GM12892 (cell line): ENCODE measurements at regions not wholly inside any gene's neighbourhood (a gene's known extent, or its start where the extent isn't known, plus 50 kb on each side); places are given as distances from the start of the nearest gene placed in this dataset.

ENCODE experiments used
- POLR2A ChIP-seq: IDR thresholded peaks from 2 replicates; pipeline ENCODE4 v1.6.1; 2011; ENCODE audit warnings: low read depth, low read length, control low read depth
- POLR2AphosphoS5 ChIP-seq: IDR thresholded peaks from 2 replicates; pipeline ENCODE4 v1.6.1; 2011; ENCODE audit warnings: low read depth, low read length, control low read depth

DNA sequence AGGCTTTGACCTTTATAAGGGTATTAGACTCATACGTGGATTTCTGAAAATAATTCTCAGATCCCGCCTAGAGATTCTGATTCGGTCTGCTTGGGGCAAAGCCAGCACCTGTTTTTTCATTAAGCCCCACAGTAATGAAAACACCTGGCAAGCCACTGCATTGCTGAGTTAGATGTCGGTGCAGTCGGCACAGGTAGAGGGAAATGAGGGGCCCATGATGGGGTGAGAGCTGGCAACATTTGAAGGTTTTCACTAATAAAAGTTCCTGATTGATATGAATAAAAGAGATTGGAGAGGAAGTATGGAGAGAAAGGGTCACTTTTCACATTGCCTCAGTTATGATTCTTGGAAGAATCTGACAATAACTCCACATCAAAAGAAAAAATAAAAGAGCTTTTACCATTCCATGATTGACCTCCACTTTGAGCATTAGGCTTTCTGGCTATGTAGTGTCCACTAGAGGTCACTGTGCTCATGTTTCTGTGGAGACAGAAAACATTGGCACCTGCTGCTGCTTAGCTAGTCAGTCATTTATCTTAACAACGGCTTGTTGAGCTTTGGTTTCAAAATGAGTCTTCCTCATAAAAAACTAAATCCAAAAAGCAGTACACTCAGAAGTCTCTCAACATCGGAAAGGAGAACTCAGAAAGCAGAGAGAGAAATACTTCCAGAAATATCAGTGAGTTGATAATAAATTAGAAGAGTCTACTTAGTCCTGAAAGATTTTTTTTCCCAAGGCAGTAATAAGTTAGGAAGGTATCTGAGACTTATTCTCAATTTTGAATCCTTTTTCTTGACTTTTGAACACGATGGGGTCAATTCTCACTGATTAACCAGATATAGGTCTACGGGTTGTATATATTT lies 53.3 kb upstream of the KLHL31 start:
- TF ChIP-seq POLR2A = no peak
- TF ChIP-seq POLR2AphosphoS5 = no peak
